CD14-positive monocyte (primary cell): ENCODE measurements at regions not wholly inside any gene's neighbourhood (a gene's known extent, or its start where the extent isn't known, plus 50 kb on each side); places are given as distances from the start of the nearest gene placed in this dataset.

Source experiments
- DNase-seq, 3 donors: peaks; one replicate each; pipeline ENCODE4 v3.0.0-alpha.2; 2011 to 2022
- H2AFZ ChIP-seq: 2 replicates; pipeline ENCODE4 v1.6.0; 2012; ENCODE audit warnings: mild to moderate bottlenecking, low read depth, low read length, inconsistent platforms; ENCODE audit not compliant: insufficient read depth, poor library complexity, severe bottlenecking
- H3K27ac ChIP-seq, 2 donors: 1 replicate in 1 of 2; 2 replicates in 1 of 2; pipeline ENCODE4 v1.5.1; 2012 to 2013; ENCODE audit warnings: low read length in 2 of 2, control low read depth in 1 of 2, inconsistent platforms in 1 of 2, low read depth in 1 of 2, mild to moderate bottlenecking in 1 of 2
- H3K27me3 ChIP-seq, 2 donors: one replicate each; pipeline versions ENCODE4 v1.6.0 to v1.6.1; 2011 to 2013; ENCODE audit warnings: low read length in 2 of 2; ENCODE audit not compliant: control insufficient read depth in 2 of 2, insufficient read depth in 2 of 2
- H3K36me3 ChIP-seq, 2 donors: replicated peaks in 1 of 2; 1 replicate in 1 of 2; 2 replicates in 1 of 2; pipeline versions ENCODE4 v1.5.1 to v1.6.1; 2012 to 2013; ENCODE audit warnings: low read length in 2 of 2, control low read depth in 1 of 2, inconsistent platforms in 1 of 2, mild to moderate bottlenecking in 1 of 2; ENCODE audit not compliant: insufficient read depth in 2 of 2, control insufficient read depth in 1 of 2
- H3K4me1 ChIP-seq, 2 donors: 1 replicate in 1 of 2; 2 replicates in 1 of 2; pipeline versions ENCODE4 v1.5.1 to v1.6.1; 2012 to 2013; ENCODE audit warnings: low read length in 2 of 2, control low read depth in 1 of 2, inconsistent platforms in 1 of 2, mild to moderate bottlenecking in 1 of 2, moderate library complexity in 1 of 2; ENCODE audit not compliant: insufficient read depth in 2 of 2, control insufficient read depth in 1 of 2
- H3K4me2 ChIP-seq: replicated peaks from 2 replicates; pipeline ENCODE3; 2012; ENCODE audit warnings: low read length, moderate library complexity, mild to moderate bottlenecking; ENCODE audit not compliant: poor library complexity, severe bottlenecking; ENCODE audit errors: extremely low read depth
- H3K4me3 ChIP-seq, 3 experiments: fragments of 200-600 bp in 1 of 3; sonication (generic) in 1 of 3; replicated peaks in 1 of 3; 1 replicate in 2 of 3; 2 replicates in 1 of 3; pipeline ENCODE4 v1.5.1; 2011 to 2013; ENCODE audit warnings: low read length in 3 of 3, mild to moderate bottlenecking in 3 of 3, control low read depth in 2 of 3, low read depth in 2 of 3, inconsistent platforms in 1 of 3, moderate library complexity in 1 of 3
- H3K79me2 ChIP-seq: 2 replicates; pipeline ENCODE4 v1.6.0; 2012; ENCODE audit warnings: mild to moderate bottlenecking, control low read depth, inconsistent platforms, low read length, moderate library complexity; ENCODE audit not compliant: insufficient read depth
- H3K9ac ChIP-seq: 2 replicates; pipeline ENCODE4 v1.6.0; 2017; ENCODE audit warnings: low read length, mild to moderate bottlenecking; ENCODE audit not compliant: insufficient read depth, poor library complexity, severe bottlenecking
- H3K9me3 ChIP-seq, 2 donors: replicated peaks in 1 of 2; 1 replicate in 1 of 2; 2 replicates in 1 of 2; pipeline versions ENCODE4 v1.5.1 to v1.6.1; 2012 to 2013; ENCODE audit warnings: low read length in 2 of 2, control low read depth in 1 of 2; ENCODE audit not compliant: control insufficient read depth in 1 of 2, insufficient read depth in 1 of 2
- H4K20me1 ChIP-seq: 2 replicates; pipeline ENCODE4 v1.6.0; 2012; ENCODE audit warnings: mild to moderate bottlenecking, low read length, control low read depth, moderate library complexity; ENCODE audit not compliant: insufficient read depth
- H3K27ac Mint-ChIP-seq, 7 donors: one replicate each; pipeline ENCODE4 v1.8.0; 2020; ENCODE audit warnings: mild to moderate bottlenecking in 7 of 7, mixed read lengths in 7 of 7, moderate library complexity in 6 of 7, inconsistent platforms in 2 of 7
- H3K27me3 Mint-ChIP-seq, 3 donors: one replicate each; pipeline ENCODE4 v1.8.0; 2021 to 2022; ENCODE audit warnings: low read depth in 3 of 3, mild to moderate bottlenecking in 3 of 3, mixed read lengths in 3 of 3, moderate library complexity in 3 of 3, inconsistent platforms in 1 of 3
- H3K36me3 Mint-ChIP-seq, 2 donors: one replicate each; pipeline ENCODE4 v1.8.0; 2020; ENCODE audit warnings: mixed read lengths in 2 of 2, inconsistent platforms in 1 of 2, mild to moderate bottlenecking in 1 of 2
- H3K4me1 Mint-ChIP-seq: one replicate; pipeline ENCODE4 v1.8.0; 2020; ENCODE audit warnings: mild to moderate bottlenecking, mixed read lengths
- H3K4me3 Mint-ChIP-seq, 2 donors: one replicate each; pipeline ENCODE4 v1.8.0; 2020; ENCODE audit warnings: mild to moderate bottlenecking in 2 of 2, mixed read lengths in 2 of 2, moderate library complexity in 1 of 2
- H3K9me3 Mint-ChIP-seq, 7 donors: one replicate each; pipeline ENCODE4 v1.8.0; 2020 to 2022; ENCODE audit warnings: mixed read lengths in 7 of 7, mild to moderate bottlenecking in 6 of 7, moderate library complexity in 6 of 7, inconsistent platforms in 2 of 7
- CTCF ChIP-seq: fragments of 200-600 bp; IDR thresholded peaks from one replicate; pipeline ENCODE4 v1.8.0; 2022; ENCODE audit warnings: antibody characterized with exemption, mild to moderate bottlenecking
- WGBS: methylation state at CpG from one replicate; pipeline ENCODE4 v1.1.5; 2013; ENCODE audit warnings: missing lambda C conversion rate; ENCODE audit not compliant: insufficient coverage; 5-methylcytosine and 5-hydroxymethylcytosine counted together
- intact Hi-C, 2 donors: fragments of 100-400 bp; cut with micrococcal nuclease; formaldehyde crosslinking; loops; one replicate each; pipeline versions ENCODE4 v1.15.0 to v1.15.1; 2023

GRCh38 chr1:193402037-193402436 lies 215.6 kb upstream of the B3GALT2 start:
- Histone ChIP-seq H3K9me3 (no peaks in the 10 kb centered on the region), H3K4me1 (no peaks in the 10 kb centered on the region), H3K27me3 (no peaks in the 10 kb centered on the region), H3K4me2 (no peak overlapping the region), H4K20me1 (no peaks in the 10 kb centered on the region), H3K9ac (no peak overlapping the region), H3K36me3 (no peaks in the 10 kb centered on the region), H3K79me2 (no peaks in the 10 kb centered on the region), H3K4me3 (no peak overlapping the region), H3K27ac (no peak overlapping the region), H2AFZ (no peak overlapping the region)
- no peaks in the 10 kb centered on the region for H3K9me3 Mint-ChIP-seq
- TF ChIP-seq CTCF, result no peak
- no peak for DNase-seq
- WGBS, result 100% methylated on average over 2 of the region's 4 CpGs
- H3K36me3 Mint-ChIP-seq, result no peaks in the 10 kb centered on the region
- intact Hi-C loops, result no loop called here
- no peak overlapping the region for H3K27ac Mint-ChIP-seq
- no peaks in the 10 kb centered on the region for H3K27me3 Mint-ChIP-seq
- H3K4me3 Mint-ChIP-seq, result no peak overlapping the region
- no peaks in the 10 kb centered on the region for H3K4me1 Mint-ChIP-seq

GRCh38 chr1:193394336-193394735 lies 207.9 kb upstream of the B3GALT2 start:
- no peak overlapping the region for H3K4me3 ChIP-seq
- Mint-ChIP-seq H3K36me3 (no peaks in the 10 kb centered on the region), H3K4me3 (no peak overlapping the region), H3K4me1 (no peaks in the 10 kb centered on the region), H3K9me3 (peaks cover 0 to 9% (median 6%) of the 10 kb centered on the region in 7 donors), H3K27ac (no peak overlapping the region), H3K27me3 (peaks cover 0 to 2% (median 0%) of the 10 kb centered on the region in 3 donors)
- no peaks in the 10 kb centered on the region for H3K27me3 ChIP-seq
- H4K20me1 ChIP-seq, result no peaks in the 10 kb centered on the region
- intact Hi-C loops, result no loop called here
- H3K9me3 ChIP-seq, result peaks cover 0 to 4% of the 10 kb centered on the region in 2 donors
- DNase-seq, result no peak
- H3K4me2 ChIP-seq, result no peak overlapping the region
- no peaks in the 10 kb centered on the region for H3K4me1 ChIP-seq
- no peaks in the 10 kb centered on the region for H3K79me2 ChIP-seq
- WGBS, result no CpG with 5 or more reads among the region's 1 CpG
- H3K9ac ChIP-seq, result no peak overlapping the region
- no peak overlapping the region for H2AFZ ChIP-seq
- H3K36me3 ChIP-seq, result no peaks in the 10 kb centered on the region
- H3K27ac ChIP-seq, result no peak overlapping the region
- no peak for TF ChIP-seq CTCF
